ENCODE measurements at regions not wholly inside any gene's neighbourhood (a gene's known extent, or its start where the extent isn't known, plus 50 kb on each side); places are given as distances from the start of the nearest gene placed in this dataset.

DNA sequence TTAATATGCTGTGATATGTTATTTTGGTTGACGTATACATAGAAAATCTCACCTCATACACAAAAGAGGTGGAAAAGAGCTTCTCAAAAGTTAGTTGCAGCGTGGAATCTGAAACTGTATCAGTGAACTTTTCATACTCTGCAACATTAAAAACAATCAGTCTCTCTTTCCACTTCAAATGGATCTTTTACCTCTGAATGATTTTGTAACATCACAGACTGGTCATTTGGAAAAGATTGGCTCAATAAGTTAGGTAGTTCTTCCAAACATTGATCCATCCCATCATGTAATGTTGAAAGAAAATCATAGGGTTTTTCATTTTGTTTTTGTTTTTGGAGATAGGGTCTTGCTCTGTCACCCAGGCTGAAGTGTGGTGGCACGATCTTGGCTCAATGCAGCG, 131.1 kb downstream of the AHR start:
- TF ChIP-seq, protein P1, sequence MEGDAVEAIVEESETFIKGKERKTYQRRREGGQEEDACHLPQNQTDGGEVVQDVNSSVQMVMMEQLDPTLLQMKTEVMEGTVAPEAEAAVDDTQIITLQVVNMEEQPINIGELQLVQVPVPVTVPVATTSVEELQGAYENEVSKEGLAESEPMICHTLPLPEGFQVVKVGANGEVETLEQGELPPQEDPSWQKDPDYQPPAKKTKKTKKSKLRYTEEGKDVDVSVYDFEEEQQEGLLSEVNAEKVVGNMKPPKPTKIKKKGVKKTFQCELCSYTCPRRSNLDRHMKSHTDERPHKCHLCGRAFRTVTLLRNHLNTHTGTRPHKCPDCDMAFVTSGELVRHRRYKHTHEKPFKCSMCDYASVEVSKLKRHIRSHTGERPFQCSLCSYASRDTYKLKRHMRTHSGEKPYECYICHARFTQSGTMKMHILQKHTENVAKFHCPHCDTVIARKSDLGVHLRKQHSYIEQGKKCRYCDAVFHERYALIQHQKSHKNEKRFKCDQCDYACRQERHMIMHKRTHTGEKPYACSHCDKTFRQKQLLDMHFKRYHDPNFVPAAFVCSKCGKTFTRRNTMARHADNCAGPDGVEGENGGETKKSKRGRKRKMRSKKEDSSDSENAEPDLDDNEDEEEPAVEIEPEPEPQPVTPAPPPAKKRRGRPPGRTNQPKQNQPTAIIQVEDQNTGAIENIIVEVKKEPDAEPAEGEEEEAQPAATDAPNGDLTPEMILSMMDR (IDR thresholded peaks at IDR 0.05) = no peak
- TF ChIP-seq POLR2A (IDR thresholded peaks at IDR 0.05) = no peak

Measured in right lobe of liver (tissue), 4 donors.